HFF-Myc (cell line): ENCODE measurements at regions not wholly inside any gene's neighbourhood (a gene's known extent, or its start where the extent isn't known, plus 50 kb on each side); places are given as distances from the start of the nearest gene placed in this dataset.

Experiments
- DNase-seq: peaks from one replicate; pipeline ENCODE4 v3.0.0-alpha.2; 2011; ENCODE audit warnings: low read depth; ENCODE audit errors: extremely low read depth
- H3K4me3 ChIP-seq: replicated peaks from 2 replicates; pipeline ENCODE4 v1.5.1; 2011; ENCODE audit warnings: low read depth, mild to moderate bottlenecking, control low read depth, low read length
- CTCF ChIP-seq: IDR thresholded peaks from 2 replicates; pipeline ENCODE4 v1.5.1; 2012; ENCODE audit warnings: mild to moderate bottlenecking, low read depth, low read length, control low read depth; ENCODE audit errors: missing control alignments

GRCh38 chrX:30971774-30972603, 82.9 kb upstream of the TAB3 start:
- peak; percentile 65 for TF ChIP-seq CTCF
- no peak overlapping the region; the same call in 1 of the 2 replicates for H3K4me3 ChIP-seq

GRCh38 chrX:30967516-30967915, 78.5 kb upstream of the TAB3 start:
- H3K4me3 ChIP-seq = no peak overlapping the region
- no peak for DNase-seq
- no peak for TF ChIP-seq CTCF

More at GRCh38 chrX:30971774-30972603, 82.9 kb upstream of the TAB3 start:
- peak; percentile 53 for DNase-seq

- no peak for TF ChIP-seq CTCF
- no peak for DNase-seq
- H3K4me3 ChIP-seq = no peak overlapping the region
These were observed 76.7 kb upstream of the TAB3 start for GRCh38 chrX:30965767-30966166.

GRCh38 chrX:30961387-30962174, 72.5 kb upstream of the TAB3 start:
- no peak for TF ChIP-seq CTCF
- no peak overlapping the region for H3K4me3 ChIP-seq
- no peak for DNase-seq

- no peak for TF ChIP-seq CTCF
- H3K4me3 ChIP-seq = no peak overlapping the region
- DNase-seq = no peak
These were observed 68.7 kb upstream of the TAB3 start for GRCh38 chrX:30957753-30958152.

- no peak for DNase-seq
- no peak overlapping the region for H3K4me3 ChIP-seq
- TF ChIP-seq CTCF = no peak
These were observed 66.6 kb upstream of the TAB3 start for GRCh38 chrX:30955687-30956086.
